NT2/D1 (cell line): ENCODE measurements at regions not wholly inside any gene's neighbourhood (a gene's known extent, or its start where the extent isn't known, plus 50 kb on each side); places are given as distances from the start of the nearest gene placed in this dataset.

Source experiments
- SUZ12 ChIP-seq: IDR thresholded peaks from 2 replicates; pipeline ENCODE4 v1.6.1; 2011; ENCODE audit not compliant: insufficient read length, insufficient read depth; ENCODE audit errors: extremely low read depth
- YY1 ChIP-seq: IDR thresholded peaks from 2 replicates; pipeline ENCODE4 v1.6.1; 2011; ENCODE audit not compliant: insufficient read length, insufficient read depth
- ZNF274 ChIP-seq: IDR thresholded peaks from 2 replicates; pipeline ENCODE4 v1.6.1; 2011; ENCODE audit warnings: mild to moderate bottlenecking, low read depth, low read length

DNA sequence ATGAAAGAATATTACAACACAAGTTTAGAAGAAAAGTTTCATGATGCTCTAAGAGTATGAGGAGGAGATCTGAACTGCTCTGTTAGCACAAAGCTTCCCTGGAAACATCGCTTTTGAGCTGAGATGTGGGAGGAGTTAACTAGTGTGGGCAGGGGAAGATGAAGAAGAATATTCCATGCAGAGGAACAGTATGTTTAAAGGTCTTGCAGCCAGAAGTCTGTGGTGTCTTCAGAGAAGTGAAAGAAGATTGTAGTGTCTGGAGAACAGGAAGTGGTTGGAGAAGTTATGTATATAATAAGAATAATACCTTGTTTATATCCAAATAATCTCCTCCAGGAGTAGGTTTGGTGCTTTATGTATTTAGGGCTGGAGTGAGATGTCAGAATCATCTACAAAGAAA is 406.7 kb downstream of the MAN2A1 start:
- TF ChIP-seq SUZ12 (no peak), ZNF274 (no peak), YY1 (no peak)
